GM23248 (cell line): ENCODE measurements at regions not wholly inside any gene's neighbourhood (a gene's known extent, or its start where the extent isn't known, plus 50 kb on each side); places are given as distances from the start of the nearest gene placed in this dataset.

Experiments used
- DNase-seq: peaks from one replicate; pipeline ENCODE4 v3.0.0-alpha.2; 2015
- H2AFZ ChIP-seq: fragments of 200-600 bp; sonication (generic); 2 replicates; pipeline ENCODE4 v1.6.1; 2016; ENCODE audit warnings: antibody characterized with exemption
- H3F3A ChIP-seq: fragments of 200-600 bp; sonication (generic); 2 replicates; pipeline ENCODE4 v1.6.1; 2016; ENCODE audit warnings: mild to moderate bottlenecking, antibody characterized with exemption, mixed run types; ENCODE audit not compliant: insufficient read depth
- H3K27ac ChIP-seq: fragments of 200-600 bp; sonication (generic); 2 replicates; pipeline ENCODE4 v1.5.1; 2016; ENCODE audit warnings: mild to moderate bottlenecking
- H3K27me3 ChIP-seq: fragments of 200-600 bp; sonication (generic); replicated peaks from 2 replicates; pipeline ENCODE4 v1.6.1; 2016; ENCODE audit warnings: mild to moderate bottlenecking; ENCODE audit not compliant: insufficient read depth
- H3K36me3 ChIP-seq: fragments of 200-600 bp; sonication (generic); 2 replicates; pipeline ENCODE4 v1.6.1; 2016; ENCODE audit warnings: low read depth, mild to moderate bottlenecking
- H3K4me1 ChIP-seq: fragments of 200-600 bp; sonication (generic); 2 replicates; pipeline ENCODE4 v1.6.1; 2016; ENCODE audit warnings: mild to moderate bottlenecking; ENCODE audit not compliant: insufficient read depth
- H3K4me2 ChIP-seq: fragments of 200-600 bp; sonication (generic); one replicate; pipeline ENCODE4 v1.6.1; 2016; ENCODE audit warnings: mild to moderate bottlenecking; ENCODE audit not compliant: unreplicated experiment
- H3K4me3 ChIP-seq: fragments of 200-600 bp; sonication (generic); 2 replicates; pipeline ENCODE4 v1.5.1; 2016; ENCODE audit warnings: mild to moderate bottlenecking
- H3K79me2 ChIP-seq: fragments of 200-600 bp; sonication (generic); 2 replicates; pipeline ENCODE4 v1.6.1; 2016; ENCODE audit warnings: mild to moderate bottlenecking; ENCODE audit not compliant: insufficient read depth
- H3K9ac ChIP-seq: fragments of 200-600 bp; sonication (generic); 2 replicates; pipeline ENCODE4 v1.6.1; 2016; ENCODE audit warnings: mild to moderate bottlenecking
- H3K9me2 ChIP-seq: fragments of 200-600 bp; sonication (generic); 2 replicates; pipeline ENCODE4 v1.6.1; 2016; ENCODE audit warnings: mixed run types, mild to moderate bottlenecking, moderate library complexity; ENCODE audit not compliant: insufficient read depth
- H3K9me3 ChIP-seq: fragments of 200-600 bp; sonication (generic); one replicate; pipeline ENCODE4 v1.6.1; 2017; ENCODE audit warnings: low read depth
- H4K20me1 ChIP-seq: fragments of 200-600 bp; sonication (generic); 2 replicates; pipeline ENCODE4 v1.6.0; 2016; ENCODE audit not compliant: insufficient read depth
- EZH2 ChIP-seq: fragments of 200-600 bp; sonication (generic); IDR thresholded peaks from 2 replicates; pipeline ENCODE4 v1.6.1; 2018; ENCODE audit warnings: antibody characterized with exemption, mild to moderate bottlenecking; ENCODE audit not compliant: insufficient read depth, poor library complexity, severe bottlenecking
- EZH2phosphoT487 ChIP-seq: fragments of 200-600 bp; sonication (generic); IDR thresholded peaks from 2 replicates; pipeline ENCODE4 v1.6.1; 2018; ENCODE audit warnings: antibody characterized with exemption, moderate library complexity, mild to moderate bottlenecking, low read depth; ENCODE audit not compliant: insufficient read depth
- WGBS, 2 experiments: methylation state at CpG; one replicate each; pipeline ENCODE4 v1.1.6; 2015 to 2017; ENCODE audit warnings: low lambda C conversion rate in 2 of 2, low coverage in 1 of 2; ENCODE audit errors: missing lambda C conversion rate in 2 of 2; 5-methylcytosine and 5-hydroxymethylcytosine counted together
- in situ Hi-C: fragments of 300-500 bp; cut with MboI; formaldehyde crosslinking; loops from 2 replicates; pipeline ENCODE4 v1.15.0; 2020

DNA sequence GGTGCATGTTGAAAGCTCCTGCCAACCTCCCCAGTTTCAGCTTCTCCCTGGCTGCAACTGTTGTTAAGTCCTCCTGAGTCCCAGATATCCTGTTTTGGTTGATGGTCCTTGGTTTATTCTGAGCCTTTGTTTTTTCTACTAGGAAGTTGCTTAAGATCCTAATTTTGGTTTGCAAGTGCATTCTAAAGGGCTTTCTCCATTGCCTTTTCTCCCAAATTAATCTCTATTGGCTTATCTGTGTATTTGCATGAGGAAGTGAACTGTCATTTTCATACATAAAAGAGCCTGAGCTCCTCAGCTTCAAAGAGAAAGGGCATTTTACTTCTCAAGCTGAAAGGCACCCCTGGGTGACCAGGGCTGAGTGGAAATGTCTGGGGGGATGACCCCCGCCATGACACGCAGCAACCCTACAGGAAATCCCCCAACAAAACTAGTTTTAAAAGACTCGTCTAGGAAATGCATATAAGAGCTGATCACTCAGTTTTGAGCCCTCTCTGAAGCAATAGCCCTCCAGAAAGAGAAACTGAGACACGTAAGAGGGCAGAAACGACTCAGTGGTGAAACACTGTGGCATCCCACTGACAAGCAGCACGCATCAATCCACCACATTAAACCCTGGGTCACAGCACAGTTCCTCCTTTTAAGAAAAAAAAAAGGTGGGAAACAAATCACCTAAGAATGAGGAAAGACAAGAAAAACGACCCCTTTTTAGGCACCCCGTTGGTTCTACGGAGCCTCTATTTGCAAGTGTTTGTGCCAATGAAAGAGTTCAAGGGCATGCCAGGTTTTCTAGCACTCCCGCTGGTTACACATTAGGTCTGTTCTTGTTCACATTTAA, 140.9 kb downstream of the THBS2 start:
- H3K4me1 ChIP-seq = no peaks in the 10 kb centered on the region
- no peak overlapping the region for H3K9ac ChIP-seq
- H2AFZ ChIP-seq = no peak overlapping the region
- WGBS, 2 experiments = 69 to 76% methylated on average over 10 of the region's 10 CpGs
- no peaks in the 10 kb centered on the region for H3K36me3 ChIP-seq
- in situ Hi-C loops = no loop called here
- no peak overlapping the region for H3K4me3 ChIP-seq
- H3F3A ChIP-seq = no peaks in the 10 kb centered on the region
- no peaks in the 10 kb centered on the region for H3K79me2 ChIP-seq
- no peaks in the 10 kb centered on the region for H4K20me1 ChIP-seq
- H3K27ac ChIP-seq = no peak overlapping the region
- DNase-seq = no peak
- H3K9me2 ChIP-seq = no peaks in the 10 kb centered on the region
- no peaks in the 10 kb centered on the region for H3K27me3 ChIP-seq
- no peak for TF ChIP-seq EZH2
- no peak for TF ChIP-seq EZH2phosphoT487
- H3K4me2 ChIP-seq = no peak overlapping the region
- H3K9me3 ChIP-seq = no peaks in the 10 kb centered on the region

DNA sequence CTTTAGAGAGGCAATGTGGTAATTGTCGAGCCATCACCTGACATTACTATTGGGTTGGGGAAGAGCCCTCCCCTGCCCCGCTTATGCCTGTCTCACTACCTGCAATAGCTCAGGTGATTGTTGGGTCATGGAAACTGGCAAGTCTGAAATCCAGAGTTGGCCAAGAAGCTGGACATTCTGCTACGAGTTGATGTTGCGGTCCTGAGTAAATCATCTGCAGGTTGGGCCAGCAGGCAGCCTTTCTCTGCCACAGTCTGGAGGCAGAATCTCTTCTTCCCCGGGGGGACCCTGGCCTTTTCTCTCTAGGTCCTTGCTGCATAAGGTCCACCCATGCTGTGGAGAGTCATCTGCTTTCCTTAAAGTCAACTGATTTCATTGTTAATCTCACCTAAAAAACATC, 142.4 kb downstream of the THBS2 start:
- no peaks in the 10 kb centered on the region for H3K36me3 ChIP-seq
- no peaks in the 10 kb centered on the region for H3K79me2 ChIP-seq
- no peak overlapping the region for H3K9ac ChIP-seq
- H3K4me3 ChIP-seq = no peak overlapping the region
- H3K27ac ChIP-seq = no peak overlapping the region
- no peaks in the 10 kb centered on the region for H3K9me2 ChIP-seq
- WGBS, 2 experiments = 60 to 62% methylated on average over 5 of the region's 5 CpGs
- TF ChIP-seq EZH2 = no peak
- TF ChIP-seq EZH2phosphoT487 = no peak
- no peaks in the 10 kb centered on the region for H4K20me1 ChIP-seq
- H3K9me3 ChIP-seq = no peaks in the 10 kb centered on the region
- no peak overlapping the region for H3K4me2 ChIP-seq
- no peaks in the 10 kb centered on the region for H3K4me1 ChIP-seq
- no peaks in the 10 kb centered on the region for H3F3A ChIP-seq
- DNase-seq = no peak
- no peaks in the 10 kb centered on the region for H3K27me3 ChIP-seq
- no peak overlapping the region for H2AFZ ChIP-seq
- in situ Hi-C loops = no loop called here

DNA sequence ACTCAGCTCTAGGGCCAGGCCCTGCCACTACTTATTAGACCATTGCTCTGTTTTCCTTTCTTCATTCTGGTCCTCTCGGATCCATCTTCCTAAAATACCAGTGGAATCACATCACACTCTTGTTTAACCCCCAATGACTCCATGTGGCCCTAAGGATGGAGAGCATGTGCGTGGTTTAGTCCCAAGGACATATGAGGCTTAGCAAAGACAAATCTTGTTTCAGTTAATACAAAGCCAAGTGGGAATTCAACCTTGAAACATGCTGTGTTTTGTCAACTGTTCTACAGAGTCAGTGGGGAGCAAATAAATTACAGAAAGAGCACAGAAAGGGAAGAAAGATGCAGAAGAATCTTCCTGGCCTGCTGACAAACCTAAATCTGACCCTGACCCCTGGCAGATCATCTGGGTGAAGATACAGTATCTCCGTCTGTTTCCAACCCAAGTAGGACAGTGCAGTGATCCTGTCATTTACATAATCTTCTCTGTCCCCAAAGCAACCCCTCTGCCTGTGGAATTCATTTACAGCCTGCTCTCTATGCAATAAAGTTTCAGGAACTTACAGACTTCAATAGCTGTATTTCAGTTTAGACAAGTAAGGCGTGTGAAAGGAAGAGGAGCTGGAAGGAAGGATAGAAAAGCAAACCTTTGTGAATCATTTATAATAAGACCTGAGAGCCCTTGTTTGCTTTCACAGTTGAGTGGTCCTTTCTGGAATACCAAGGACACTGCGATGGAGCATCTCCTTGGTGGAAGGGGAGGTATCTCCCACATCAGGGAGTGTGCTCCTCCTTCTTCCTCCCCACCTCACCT, 144.0 kb downstream of the THBS2 start:
- no peaks in the 10 kb centered on the region for H3K36me3 ChIP-seq
- no peaks in the 10 kb centered on the region for H4K20me1 ChIP-seq
- TF ChIP-seq EZH2phosphoT487 (no peak), EZH2 (no peak)
- H3F3A ChIP-seq = no peaks in the 10 kb centered on the region
- no peaks in the 10 kb centered on the region for H3K79me2 ChIP-seq
- WGBS, 2 experiments = 83 to 84% methylated on average over 5 of the region's 5 CpGs
- in situ Hi-C loops = no loop called here
- no peaks in the 10 kb centered on the region for H3K9me2 ChIP-seq
- DNase-seq = no peak
- no peak overlapping the region for H3K9ac ChIP-seq
- H3K27ac ChIP-seq = no peak overlapping the region
- no peaks in the 10 kb centered on the region for H3K9me3 ChIP-seq
- H2AFZ ChIP-seq = no peak overlapping the region
- no peak overlapping the region for H3K4me2 ChIP-seq
- H3K4me1 ChIP-seq = no peaks in the 10 kb centered on the region
- H3K27me3 ChIP-seq = no peaks in the 10 kb centered on the region
- H3K4me3 ChIP-seq = no peak overlapping the region

- Histone ChIP-seq H3K9me2 (no peaks in the 10 kb centered on the region), H3K9ac (no peak overlapping the region), H3K27me3 (no peaks in the 10 kb centered on the region), H4K20me1 (no peaks in the 10 kb centered on the region), H3K79me2 (no peaks in the 10 kb centered on the region), H3F3A (no peaks in the 10 kb centered on the region), H3K4me2 (no peak overlapping the region), H3K9me3 (no peaks in the 10 kb centered on the region), H2AFZ (no peak overlapping the region), H3K27ac (no peak overlapping the region), H3K4me1 (no peaks in the 10 kb centered on the region), H3K36me3 (no peaks in the 10 kb centered on the region), H3K4me3 (no peak overlapping the region)
- no peak for DNase-seq
- WGBS, 2 experiments = 87 to 89% methylated on average over 5 of the region's 5 CpGs
- TF ChIP-seq EZH2phosphoT487 (no peak), EZH2 (no peak)
- in situ Hi-C loops = no loop called here
Observed at GRCh38 chr6:169108753-169109152, 144.9 kb downstream of the THBS2 start.
